Brain pericyte (primary cell): ENCODE measurements at regions not wholly inside any gene's neighbourhood (a gene's known extent, or its start where the extent isn't known, plus 50 kb on each side); places are given as distances from the start of the nearest gene placed in this dataset.

Experiments
- DNase-seq: peaks from one replicate; pipeline ENCODE4 v3.0.0-alpha.2; 2012; ENCODE audit warnings: low read depth, low spot score

GRCh38 chr5:82702046-82702445, 375.1 kb downstream of the TMEM167A start:
- no peak for DNase-seq

GRCh38 chr5:82699737-82700136, 377.5 kb downstream of the TMEM167A start:
- DNase-seq: no peak

- no peak for DNase-seq
These were observed 379.2 kb downstream of the TMEM167A start for GRCh38 chr5:82698026-82698425.

- DNase-seq: no peak
These were observed 382.4 kb downstream of the TMEM167A start for GRCh38 chr5:82694711-82695285.

GRCh38 chr5:82692826-82693225, 384.4 kb downstream of the TMEM167A start:
- no peak for DNase-seq

GRCh38 chr5:82684659-82685058, 392.5 kb downstream of the TMEM167A start:
- no peak for DNase-seq

GRCh38 chr5:82684165-82684564, 393.0 kb downstream of the TMEM167A start:
- no peak for DNase-seq

- no peak for DNase-seq
These were observed 397.5 kb downstream of the TMEM167A start for GRCh38 chr5:82679660-82680059.

- DNase-seq: no peak
These were observed 398.5 kb upstream of the RPS23 start for GRCh38 chr5:82676661-82677060.

GRCh38 chr5:82674671-82675070, 396.5 kb upstream of the RPS23 start:
- DNase-seq: no peak

GRCh38 chr5:82673057-82673809, 395.1 kb upstream of the RPS23 start:
- no peak for DNase-seq

- no peak for DNase-seq
These were observed 392.5 kb upstream of the RPS23 start for GRCh38 chr5:82670692-82671091.

- no peak for DNase-seq
These were observed 391.6 kb upstream of the RPS23 start for GRCh38 chr5:82669720-82670119.

- no peak for DNase-seq
These were observed 388.2 kb upstream of the RPS23 start for GRCh38 chr5:82666312-82666711.

- DNase-seq: no peak
These were observed 386.6 kb upstream of the RPS23 start for GRCh38 chr5:82664732-82665131.

GRCh38 chr5:82663225-82663624, 385.1 kb upstream of the RPS23 start:
- DNase-seq: no peak

GRCh38 chr5:82662340-82662739, 384.2 kb upstream of the RPS23 start:
- no peak for DNase-seq

- no peak for DNase-seq
These were observed 383.8 kb upstream of the RPS23 start for GRCh38 chr5:82661933-82662332.

GRCh38 chr5:82661462-82661861, 383.3 kb upstream of the RPS23 start:
- no peak for DNase-seq

- DNase-seq: no peak
These were observed 381.0 kb upstream of the RPS23 start for GRCh38 chr5:82659115-82659514.

GRCh38 chr5:82657033-82657699, 379.0 kb upstream of the RPS23 start:
- DNase-seq: no peak

GRCh38 chr5:82656341-82656761, 378.2 kb upstream of the RPS23 start:
- DNase-seq: no peak

GRCh38 chr5:82655078-82655477, 376.9 kb upstream of the RPS23 start:
- DNase-seq: no peak
